Upper lobe of left lung (tissue), 6 donors: ENCODE measurements at regions not wholly inside any gene's neighbourhood (a gene's known extent, or its start where the extent isn't known, plus 50 kb on each side); places are given as distances from the start of the nearest gene placed in this dataset.

Experiments used
- ATAC-seq, 2 donors: fragments of 200-7000 bp; cut with Tn5 transposase; one replicate each; pipeline ENCODE4 v1.9.1; 2022; ENCODE audit warnings: mild to moderate bottlenecking in 2 of 2, moderate library complexity in 2 of 2; ENCODE audit not compliant: low FRiP score in 2 of 2
- DNase-seq, 2 donors: peaks; one replicate each; pipeline ENCODE4 v3.0.0-alpha.2; 2019 to 2020
- H3K27ac ChIP-seq, 4 donors: fragments of 200-600 bp; sonication (generic); one replicate each; pipeline ENCODE4 v1.5.1; 2016 to 2019
- H3K27me3 ChIP-seq, 4 donors: fragments of 200-600 bp; sonication (generic); one replicate each; pipeline ENCODE4 v1.5.1; 2017 to 2019
- H3K36me3 ChIP-seq, 4 donors: fragments of 200-600 bp; sonication (generic); one replicate each; pipeline ENCODE4 v1.5.1; 2016 to 2019
- H3K4me1 ChIP-seq, 4 donors: fragments of 200-600 bp; sonication (generic); one replicate each; pipeline ENCODE4 v1.5.1; 2018 to 2019
- H3K4me3 ChIP-seq, 4 donors: fragments of 200-600 bp; sonication (generic); one replicate each; pipeline ENCODE4 v1.5.1; 2017 to 2019; ENCODE audit warnings: mild to moderate bottlenecking in 2 of 4, moderate library complexity in 1 of 4
- H3K9me3 ChIP-seq, 4 donors: fragments of 200-600 bp; sonication (generic); one replicate each; pipeline ENCODE4 v1.5.1; 2018 to 2019
- EP300 ChIP-seq, 4 donors: sonication (generic); formaldehyde crosslinking; IDR thresholded peaks; one replicate each; pipeline ENCODE4 v1.5.1; 2017; ENCODE audit warnings: antibody characterized with exemption in 4 of 4, control low read depth in 2 of 4
- POLR2A ChIP-seq, 4 donors: fragments of 450-650 bp; IDR thresholded peaks; one replicate each; pipeline ENCODE4 v1.5.1; 2016 to 2017; ENCODE audit warnings: antibody characterized with exemption in 4 of 4, mild to moderate bottlenecking in 2 of 4
- POLR2AphosphoS5 ChIP-seq, 2 donors: sonication (generic); formaldehyde crosslinking; IDR thresholded peaks; one replicate each; pipeline ENCODE4 v1.5.1; 2017; ENCODE audit warnings: antibody characterized with exemption in 2 of 2
- WGBS, 2 donors: methylation state at CpG; one replicate each; pipeline ENCODE4 v1.1.5; 2017 to 2018; 5-methylcytosine and 5-hydroxymethylcytosine counted together
- TF ChIP-seq, protein P1 (sequence below), 6 experiments: fragments of 450-650 bp in 4 of 6; fragments of 200-600 bp in 2 of 6; sonication (generic) in 2 of 6; IDR thresholded peaks; one replicate each; pipeline ENCODE4 v1.5.1; 2016 to 2019; ENCODE audit warnings: antibody characterized with exemption in 6 of 6
- donor health status: DM: no; HTN: no; CAD: no; lungs with moderate emphysema.
- donor health status: DM: no; HTN: yes; CAD: no; lungs with severe emphysema.

DNA sequence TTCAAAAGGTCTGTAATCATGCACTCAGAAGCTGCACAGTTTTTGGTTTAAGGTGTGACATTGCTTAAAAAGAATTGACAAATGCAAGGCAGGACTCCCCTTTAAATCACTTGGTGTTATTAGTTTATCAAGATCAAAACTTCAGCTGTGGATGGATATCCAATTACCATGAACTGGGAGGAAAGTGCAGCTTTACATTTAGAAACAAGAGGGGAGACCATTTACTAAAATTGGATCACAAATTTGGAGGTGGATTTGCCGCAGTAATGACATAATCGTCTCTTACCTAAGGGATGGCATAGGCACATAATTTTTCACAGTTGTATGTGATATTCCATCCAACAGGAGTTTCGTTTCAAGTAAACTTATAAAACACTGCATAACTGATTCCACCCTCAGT lies 1610.2 kb downstream of the SLITRK5 start:
- H3K27me3 ChIP-seq: no peaks in the 10 kb centered on the region
- no peak overlapping the region for H3K4me3 ChIP-seq
- no peaks in the 10 kb centered on the region for H3K36me3 ChIP-seq
- TF ChIP-seq POLR2A (IDR thresholded peaks at IDR 0.05): no peak
- TF ChIP-seq, protein P1, sequence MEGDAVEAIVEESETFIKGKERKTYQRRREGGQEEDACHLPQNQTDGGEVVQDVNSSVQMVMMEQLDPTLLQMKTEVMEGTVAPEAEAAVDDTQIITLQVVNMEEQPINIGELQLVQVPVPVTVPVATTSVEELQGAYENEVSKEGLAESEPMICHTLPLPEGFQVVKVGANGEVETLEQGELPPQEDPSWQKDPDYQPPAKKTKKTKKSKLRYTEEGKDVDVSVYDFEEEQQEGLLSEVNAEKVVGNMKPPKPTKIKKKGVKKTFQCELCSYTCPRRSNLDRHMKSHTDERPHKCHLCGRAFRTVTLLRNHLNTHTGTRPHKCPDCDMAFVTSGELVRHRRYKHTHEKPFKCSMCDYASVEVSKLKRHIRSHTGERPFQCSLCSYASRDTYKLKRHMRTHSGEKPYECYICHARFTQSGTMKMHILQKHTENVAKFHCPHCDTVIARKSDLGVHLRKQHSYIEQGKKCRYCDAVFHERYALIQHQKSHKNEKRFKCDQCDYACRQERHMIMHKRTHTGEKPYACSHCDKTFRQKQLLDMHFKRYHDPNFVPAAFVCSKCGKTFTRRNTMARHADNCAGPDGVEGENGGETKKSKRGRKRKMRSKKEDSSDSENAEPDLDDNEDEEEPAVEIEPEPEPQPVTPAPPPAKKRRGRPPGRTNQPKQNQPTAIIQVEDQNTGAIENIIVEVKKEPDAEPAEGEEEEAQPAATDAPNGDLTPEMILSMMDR (IDR thresholded peaks at IDR 0.05): no peak
- no peak for TF ChIP-seq EP300 (IDR thresholded peaks at IDR 0.05)
- TF ChIP-seq POLR2AphosphoS5 (IDR thresholded peaks at IDR 0.05): no peak
- no peaks in the 10 kb centered on the region for H3K4me1 ChIP-seq
- H3K9me3 ChIP-seq: no peaks in the 10 kb centered on the region
- DNase-seq: no peak
- no peak for ATAC-seq
- WGBS, 2 donors: 91 to 92% methylated on average over 3 of the region's 3 CpGs
- H3K27ac ChIP-seq: no peak overlapping the region

DNA sequence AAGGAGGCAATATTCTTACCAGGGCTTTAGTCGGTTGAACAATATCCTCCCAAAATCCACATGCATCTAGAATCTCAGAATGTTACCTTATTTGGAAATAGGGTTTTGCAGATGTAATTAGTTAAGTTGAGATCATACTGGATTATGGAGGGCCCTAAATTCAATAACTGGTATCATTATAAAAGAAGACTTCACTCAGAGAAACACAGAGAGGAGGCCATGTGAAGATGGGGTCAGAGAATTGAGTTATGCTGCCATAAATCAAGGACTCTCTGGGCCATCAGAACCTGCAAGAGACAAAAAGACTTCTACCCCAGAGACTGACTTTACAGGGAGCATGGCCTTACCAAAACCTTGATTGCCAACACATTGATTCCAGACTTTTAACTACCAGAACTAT lies 1611.1 kb downstream of the SLITRK5 start:
- no peaks in the 10 kb centered on the region for H3K36me3 ChIP-seq
- no peaks in the 10 kb centered on the region for H3K4me1 ChIP-seq
- DNase-seq: no peak
- H3K9me3 ChIP-seq: peaks cover 0 to 5% (median 0%) of the 10 kb centered on the region in 4 donors
- 95 to 97% methylated on average over 1 of the region's 1 CpG for WGBS, 2 donors
- no peak overlapping the region for H3K4me3 ChIP-seq
- no peaks in the 10 kb centered on the region for H3K27me3 ChIP-seq
- no peak overlapping the region for H3K27ac ChIP-seq
- TF ChIP-seq POLR2AphosphoS5 (IDR thresholded peaks at IDR 0.05): no peak
- no peak for TF ChIP-seq EP300 (IDR thresholded peaks at IDR 0.05)
- TF ChIP-seq POLR2A (IDR thresholded peaks at IDR 0.05): no peak
- TF ChIP-seq, protein P1 (IDR thresholded peaks at IDR 0.05): no peak
- ATAC-seq: no peak

DNA sequence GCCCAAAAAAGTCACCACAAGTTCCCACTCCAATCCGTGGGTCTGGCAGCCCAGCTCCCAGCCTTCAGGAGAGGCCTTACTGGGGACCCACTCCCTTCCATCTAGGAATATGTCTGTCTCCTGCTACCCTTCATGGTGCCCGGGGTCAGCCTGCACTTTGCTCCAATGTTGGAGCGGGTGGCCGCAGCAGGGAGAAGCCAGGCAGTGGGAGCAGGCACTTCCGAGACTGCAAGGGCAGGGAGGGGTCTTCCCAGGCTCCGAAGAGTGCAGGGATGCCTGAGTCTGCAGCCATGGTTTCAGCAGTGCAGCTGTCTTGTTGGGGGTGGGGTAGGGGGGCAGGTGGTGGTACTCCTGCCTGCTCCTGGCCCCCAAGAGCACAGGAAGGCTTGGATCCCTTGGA lies 1616.2 kb downstream of the SLITRK5 start:
- TF ChIP-seq, protein P1 (IDR thresholded peaks at IDR 0.05): no peak
- no peak for TF ChIP-seq POLR2AphosphoS5 (IDR thresholded peaks at IDR 0.05)
- TF ChIP-seq POLR2A (IDR thresholded peaks at IDR 0.05): no peak
- TF ChIP-seq EP300 (IDR thresholded peaks at IDR 0.05): no peak
- 67 to 88% methylated on average over 2 to 5 of the region's 6 CpGs for WGBS, 2 donors
- peak in 1 of 2 donors; percentile 55 for ATAC-seq

DNA sequence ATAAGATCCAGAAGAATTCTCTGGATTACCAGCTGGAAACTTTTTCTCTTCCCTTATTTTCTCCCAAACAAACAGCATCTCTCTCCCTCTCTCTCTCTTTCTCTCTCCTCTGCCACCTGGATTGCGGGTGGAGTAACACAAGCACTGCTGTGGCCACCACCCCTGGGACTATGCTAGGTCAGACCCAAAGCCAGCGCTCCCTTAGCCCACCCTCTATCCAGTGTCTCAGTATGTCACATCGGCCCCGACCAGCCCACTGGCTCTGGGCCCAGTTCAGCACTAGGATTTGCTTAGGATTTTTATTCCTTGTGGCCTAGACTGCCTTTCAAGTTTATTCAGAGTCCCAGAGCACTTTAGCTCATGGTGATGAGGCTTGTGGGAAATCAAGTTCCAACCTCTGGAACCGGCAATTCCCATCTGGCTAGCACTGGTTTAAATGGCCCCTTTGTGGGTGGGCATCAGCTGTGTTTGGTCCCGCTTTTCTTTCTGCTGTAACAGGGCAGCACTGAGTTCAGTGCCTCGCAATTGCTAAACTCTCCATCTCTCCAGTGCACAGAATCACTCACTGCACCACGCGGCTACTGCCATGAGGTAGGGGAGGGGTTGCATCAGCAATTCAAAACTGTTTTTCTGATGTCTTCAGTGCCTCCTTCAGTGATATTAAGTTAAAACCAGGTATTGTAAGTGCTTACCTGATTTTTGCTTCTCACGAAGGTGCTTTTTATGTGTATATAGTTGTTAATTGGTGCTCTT lies 1623.1 kb downstream of the SLITRK5 start:
- 84 to 90% methylated on average over 10 of the region's 10 CpGs for WGBS, 2 donors
- ATAC-seq: no peak
- no peak for DNase-seq
- no peaks in the 10 kb centered on the region for H3K4me1 ChIP-seq
- H3K36me3 ChIP-seq: no peaks in the 10 kb centered on the region
- H3K27me3 ChIP-seq: no peaks in the 10 kb centered on the region
- H3K4me3 ChIP-seq: no peak overlapping the region
- TF ChIP-seq EP300 (IDR thresholded peaks at IDR 0.05) (no peak), POLR2A (IDR thresholded peaks at IDR 0.05) (no peak), POLR2AphosphoS5 (IDR thresholded peaks at IDR 0.05) (no peak)
- TF ChIP-seq, protein P1 (IDR thresholded peaks at IDR 0.05): no peak
- no peaks in the 10 kb centered on the region for H3K9me3 ChIP-seq
- no peak overlapping the region for H3K27ac ChIP-seq

More for the DNA sequence above, 1616.2 kb downstream of the SLITRK5 start:
- no peak overlapping the region for H3K4me3 ChIP-seq
- no peak overlapping the region for H3K27ac ChIP-seq
- H3K4me1 ChIP-seq: no peaks in the 10 kb centered on the region
- no peaks in the 10 kb centered on the region for H3K36me3 ChIP-seq
- peak in 1 of 2 donors; percentile 7 for DNase-seq
- H3K27me3 ChIP-seq: no peaks in the 10 kb centered on the region
- H3K9me3 ChIP-seq: peaks cover 0 to 10% (median 2%) of the 10 kb centered on the region in 4 donors

DNA sequence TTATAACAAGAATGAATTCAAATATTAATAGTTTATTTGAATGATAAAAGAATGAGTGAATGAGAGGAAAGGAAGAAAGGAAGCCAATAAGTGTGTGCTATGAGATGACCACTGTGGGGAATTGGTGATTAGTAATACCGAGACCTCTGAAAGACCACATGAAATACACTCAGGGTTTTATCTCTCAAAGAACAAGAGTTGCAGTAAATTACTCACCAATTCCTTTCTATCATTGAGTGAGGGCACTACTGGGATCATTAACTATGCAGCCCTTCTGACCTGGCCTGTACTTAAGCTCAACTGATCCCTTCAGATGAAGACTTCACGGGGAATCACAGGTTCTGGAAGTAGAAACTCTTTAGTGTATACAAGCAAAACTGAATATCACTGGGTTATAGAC lies 1636.1 kb downstream of the SLITRK5 start:
- no peak overlapping the region for H3K27ac ChIP-seq
- no peak overlapping the region for H3K4me3 ChIP-seq
- ATAC-seq (no peak), DNase-seq (no peak)
- H3K27me3 ChIP-seq: no peaks in the 10 kb centered on the region
- TF ChIP-seq, protein P1 (IDR thresholded peaks at IDR 0.05): no peak
- TF ChIP-seq EP300 (IDR thresholded peaks at IDR 0.05) (no peak), POLR2AphosphoS5 (IDR thresholded peaks at IDR 0.05) (no peak), POLR2A (IDR thresholded peaks at IDR 0.05) (no peak)
- H3K9me3 ChIP-seq: no peaks in the 10 kb centered on the region
- H3K36me3 ChIP-seq: no peaks in the 10 kb centered on the region
- no peaks in the 10 kb centered on the region for H3K4me1 ChIP-seq
- 81 to 82% methylated on average over 2 of the region's 2 CpGs for WGBS, 2 donors
